K562 (cell line): ENCODE measurements at regions not wholly inside any gene's neighbourhood (a gene's known extent, or its start where the extent isn't known, plus 50 kb on each side); places are given as distances from the start of the nearest gene placed in this dataset.

Source experiments
- CBFA2T2 ChIP-seq: fragments of 450-650 bp; conservative IDR thresholded peaks from 2 replicates; pipeline ENCODE4 v1.6.1; 2017; ENCODE audit warnings: mild to moderate bottlenecking
- CHAMP1 ChIP-seq: fragments of 450-650 bp; IDR thresholded peaks from 2 replicates; pipeline ENCODE4 v1.6.1; 2016; ENCODE audit warnings: mild to moderate bottlenecking
- CXXC5 ChIP-seq: fragments of 250-450 bp; sonication (Bioruptor Pico); IDR thresholded peaks from 2 replicates; pipeline ENCODE4 v1.8.0; 2022; ENCODE audit warnings: inconsistent platforms, mild to moderate bottlenecking, moderate library complexity
- ERF ChIP-seq: fragments of 450-650 bp; formaldehyde crosslinking; IDR thresholded peaks from 2 replicates; pipeline ENCODE4 v1.4.0; 2020; ENCODE audit warnings: mild to moderate bottlenecking, mixed read lengths
- FOSL1 ChIP-seq: fragments of 200-800 bp; sonication (Bioruptor generic); conservative IDR thresholded peaks from 2 replicates; pipeline ENCODE4 v1.6.1; 2016; ENCODE audit warnings: missing genetic modification characterization, missing compliant biosample characterization
- KAT2B ChIP-seq: IDR thresholded peaks from one replicate; pipeline ENCODE4 v1.6.1; 2012; ENCODE audit warnings: low read depth, mild to moderate bottlenecking, control low read depth, inconsistent platforms, low read length, moderate library complexity
- KDM5B ChIP-seq: fragments of 200-600 bp; sonication (generic); IDR thresholded peaks from 2 replicates; pipeline ENCODE4 v1.6.1; 2012; ENCODE audit warnings: low read depth, mild to moderate bottlenecking, moderate library complexity, low read length, control low read depth, inconsistent platforms; ENCODE audit not compliant: insufficient replicate concordance
- L3MBTL2 ChIP-seq: fragments of 450-650 bp; IDR thresholded peaks from 2 replicates; pipeline ENCODE4 v1.6.1; 2016; ENCODE audit warnings: mild to moderate bottlenecking, moderate library complexity
- LEF1 ChIP-seq: fragments of 450-650 bp; IDR thresholded peaks from 2 replicates; pipeline ENCODE4 v1.6.1; 2016; ENCODE audit warnings: mild to moderate bottlenecking
- NCOR1 ChIP-seq: fragments of 450-650 bp; IDR thresholded peaks from 2 replicates; pipeline ENCODE4 v1.6.1; 2016; ENCODE audit warnings: mild to moderate bottlenecking, moderate library complexity
- POU5F1 ChIP-seq: fragments of 150-350 bp; IDR thresholded peaks from 2 replicates; pipeline ENCODE4 v1.6.1; 2014; ENCODE audit warnings: borderline replicate concordance, low read length, low read depth, mild to moderate bottlenecking; ENCODE audit not compliant: partially characterized antibody
- SMARCB1 ChIP-seq: IDR thresholded peaks from 2 replicates; pipeline ENCODE4 v1.6.1; 2011; ENCODE audit warnings: improper control_type of control experiment, low read depth; ENCODE audit not compliant: insufficient read length
- SMARCE1 ChIP-seq: fragments of 450-650 bp; IDR thresholded peaks from 2 replicates; pipeline ENCODE4 v1.7.1; 2016; ENCODE audit warnings: mild to moderate bottlenecking
- TEAD4 ChIP-seq, 2 experiments: sonication (generic) in 1 of 2; formaldehyde crosslinking in 1 of 2; IDR thresholded peaks; 2 replicates each; pipeline versions ENCODE4 v1.6.1 to v1.8.0; 2012 to 2022; ENCODE audit warnings: borderline replicate concordance in 1 of 2, inconsistent platforms in 1 of 2, low read length in 1 of 2, mild to moderate bottlenecking in 1 of 2, missing genetic modification reagents in 1 of 2
- TFAP4 ChIP-seq: sonication (generic); formaldehyde crosslinking; IDR thresholded peaks from 2 replicates; pipeline ENCODE4 v1.8.0; 2022; ENCODE audit warnings: missing genetic modification reagents, mild to moderate bottlenecking, moderate library complexity, borderline replicate concordance
- THRB ChIP-seq: fragments of 450-650 bp; formaldehyde crosslinking; conservative IDR thresholded peaks from 2 replicates; pipeline ENCODE4 v1.4.0; 2022; ENCODE audit warnings: mild to moderate bottlenecking, missing genetic modification characterization
- ZFP36 ChIP-seq: fragments of 150-350 bp; IDR thresholded peaks from 2 replicates; pipeline ENCODE4 v1.6.1; 2018; ENCODE audit warnings: low read length, low read depth; ENCODE audit not compliant: partially characterized antibody
- ZNF592 ChIP-seq: fragments of 450-650 bp; IDR thresholded peaks from 2 replicates; pipeline ENCODE4 v1.6.1; 2017; ENCODE audit warnings: antibody characterized with exemption, mild to moderate bottlenecking

GRCh38 chr11:10366568-10367331 is 61.9 kb downstream of the ADM start (continued):
- TF ChIP-seq LEF1 (peak; percentile 55; the same call in 1 of the 2 replicates), FOSL1 (tag) (no peak), POU5F1 (no peak), CHAMP1 (peak; percentile 60; the same call in 1 of the 2 replicates), CXXC5 (CRISPR knock-in tag) (0 out of 2 replicates have a peak, but pooled peaks have one; percentile 13), CBFA2T2 (no peak), SMARCE1 (peak; percentile 28; the same call in 1 of the 2 replicates), ERF (CRISPR knock-in tag) (0 out of 2 replicates have a peak, but pooled peaks have one; percentile 41), L3MBTL2 (peak; percentile 49; the same call in 1 of the 2 replicates), KDM5B (no peak), TFAP4 (CRISPR knock-in tag) (peak; percentile 99), SMARCB1 (no peak), ZNF592 (0 out of 2 replicates have a peak, but pooled peaks have one; percentile 38), NCOR1 (no peak; the same call in 1 of the 2 replicates), THRB (CRISPR knock-in tag) (no peak), KAT2B (no peak), ZFP36 (peak; percentile 9), TEAD4 (IDR thresholded peaks at IDR 0.05; ENCODE audit: low read length) (0 out of 2 replicates have a peak, but pooled peaks have one; percentile 14), TEAD4 (CRISPR knock-in tag; IDR thresholded peaks at IDR 0.05; ENCODE audit: borderline replicate concordance) (no peak)
